GM21381 (cell line): ENCODE measurements at regions not wholly inside any gene's neighbourhood (a gene's known extent, or its start where the extent isn't known, plus 50 kb on each side); places are given as distances from the start of the nearest gene placed in this dataset.

ENCODE experiments used
- ATAC-seq: cut with Tn5 transposase; IDR thresholded peaks from one replicate; pipeline ENCODE4 v1.9.1; 2021; ENCODE audit warnings: mild to moderate bottlenecking, moderate library complexity; ENCODE audit not compliant: unreplicated experiment

DNA sequence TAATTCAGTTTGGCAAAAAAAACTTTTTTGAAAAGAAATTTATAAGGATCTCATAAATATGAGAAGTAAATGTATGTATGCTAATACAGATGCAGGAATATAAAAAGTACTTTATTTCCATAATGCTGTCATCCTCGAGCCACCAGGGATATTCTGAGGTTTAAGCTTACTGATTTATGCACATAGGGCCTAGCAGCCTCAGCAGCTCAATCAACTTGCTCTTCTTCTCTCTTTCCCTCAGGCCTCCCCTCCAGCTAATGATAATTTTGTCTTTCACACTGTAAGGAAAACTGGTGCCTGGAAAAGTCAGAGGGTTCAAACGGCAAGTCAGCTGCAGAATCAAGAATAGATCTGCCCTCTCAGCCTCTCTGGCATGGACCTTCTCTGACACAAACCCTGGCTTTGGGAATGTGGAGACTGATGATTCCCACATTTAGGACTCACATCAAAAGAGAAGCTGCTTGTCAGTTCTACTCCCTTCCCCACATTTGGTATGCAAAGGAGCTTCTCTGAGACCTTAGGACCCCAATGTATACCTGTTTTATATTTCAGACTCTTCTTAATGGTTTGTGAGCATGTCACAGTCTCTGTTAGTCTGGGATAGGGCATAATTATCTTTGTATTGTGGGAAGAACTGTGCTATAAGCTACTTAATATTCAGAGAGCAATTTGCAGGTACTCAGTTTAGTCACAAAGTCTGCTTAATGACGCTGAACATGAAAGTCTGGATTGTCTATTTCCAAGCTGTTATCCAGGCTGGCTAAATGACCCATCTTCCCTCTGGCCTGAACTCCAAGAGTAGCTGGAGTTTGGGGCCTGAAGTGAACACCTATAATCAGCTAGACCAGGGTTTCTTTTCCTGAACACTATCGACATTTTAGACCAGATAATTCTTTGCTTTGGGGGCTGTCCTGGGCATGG lies 52.1 kb upstream of the DIPK1A start:
- ATAC-seq: no peak

DNA sequence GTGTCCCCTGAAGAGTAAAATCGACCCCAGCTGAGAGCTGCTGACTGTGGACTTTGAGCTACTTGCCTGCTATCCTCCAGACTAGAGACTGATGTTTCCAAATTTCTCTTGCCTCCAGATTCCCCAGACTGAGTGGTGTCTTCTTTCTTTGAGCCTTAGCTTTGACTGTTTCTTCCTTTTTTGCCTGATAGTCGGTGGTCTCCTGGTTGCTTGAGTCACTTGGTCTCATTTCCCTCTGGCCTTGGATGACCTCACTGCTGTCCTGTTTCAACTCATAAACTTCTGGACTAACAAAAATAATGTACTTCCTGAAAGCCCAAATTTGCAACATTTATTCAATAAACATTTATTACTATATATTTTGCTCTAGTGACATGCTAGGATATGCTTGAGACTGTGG lies 52.9 kb upstream of the DIPK1A start:
- no peak for ATAC-seq

DNA sequence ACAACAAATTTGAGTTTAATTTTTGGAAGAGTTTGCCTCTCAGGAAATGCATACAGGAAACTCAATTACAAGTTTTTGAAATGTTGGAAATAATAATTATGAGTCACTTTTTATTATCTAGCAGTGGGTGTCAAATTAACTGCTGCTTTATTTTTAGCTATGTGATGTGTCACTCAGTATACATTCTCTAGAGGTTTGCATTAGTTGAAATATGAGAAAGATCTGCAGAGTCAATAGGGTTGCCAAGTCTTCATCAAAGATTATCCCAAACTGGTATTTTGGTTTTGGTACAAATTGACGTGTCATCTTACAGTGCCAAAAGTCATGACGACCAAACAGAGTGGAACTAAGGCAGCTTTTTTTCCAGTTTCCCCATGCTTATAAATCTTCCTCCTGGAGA lies 54.3 kb upstream of the DIPK1A start:
- no peak for ATAC-seq

- ATAC-seq: no peak
Observed at GRCh38 chr1:93016171-93016570, 54.9 kb upstream of the DIPK1A start.

GRCh38 chr1:93021539-93022134 lies 57.4 kb upstream of the MTF2 start:
- peak; percentile 81 for ATAC-seq

GRCh38 chr1:93022580-93022979 lies 56.5 kb upstream of the MTF2 start:
- no peak for ATAC-seq

DNA sequence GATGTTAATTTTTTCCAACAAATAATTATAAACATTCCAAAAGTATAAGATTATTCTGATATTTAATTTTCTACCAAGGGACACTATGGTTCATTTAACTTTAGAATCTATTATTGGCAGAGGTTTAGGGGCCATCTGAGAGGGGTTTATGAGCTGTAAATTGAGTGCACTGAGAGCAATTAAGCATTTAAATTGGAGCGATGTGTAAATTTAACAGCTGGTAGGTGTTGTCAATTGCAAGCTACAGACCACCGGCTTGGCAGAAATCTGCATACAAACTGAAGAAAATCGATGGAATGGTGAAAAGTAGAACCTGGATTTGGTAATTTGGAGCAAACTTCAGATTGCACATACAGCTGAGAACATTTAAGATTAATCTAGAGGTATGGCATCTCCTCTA lies 55.8 kb upstream of the MTF2 start:
- no peak for ATAC-seq

DNA sequence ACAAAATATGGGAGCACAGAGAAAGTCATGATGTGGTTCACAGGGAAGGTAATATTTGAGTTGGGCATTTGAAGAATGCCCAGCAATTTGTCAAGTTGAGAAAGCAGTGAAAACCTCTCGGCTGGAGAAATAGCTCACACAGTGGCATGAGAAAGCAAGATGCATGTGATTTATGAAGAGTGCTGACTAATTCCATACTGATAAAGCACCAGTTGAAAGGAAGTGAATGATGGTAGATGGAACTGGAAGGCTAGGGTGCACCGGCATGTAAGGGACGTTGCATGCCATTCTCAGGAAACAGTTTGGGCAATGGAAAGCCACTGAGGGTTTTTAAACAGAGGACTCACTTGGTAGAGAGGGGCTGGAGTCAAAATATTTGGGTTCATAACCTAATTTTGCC lies 53.5 kb upstream of the MTF2 start:
- no peak for ATAC-seq

- ATAC-seq: no peak
Observed at GRCh38 chr1:93028542-93028941, 50.5 kb upstream of the MTF2 start.
